ENCODE measurements at regions not wholly inside any gene's neighbourhood (a gene's known extent, or its start where the extent isn't known, plus 50 kb on each side); places are given as distances from the start of the nearest gene placed in this dataset.

- Histone ChIP-seq H3F3A (ENCODE audit: control insufficient read depth, insufficient read depth) (no peaks in the 10 kb centered on the region), H3K4me3 (ENCODE audit: low read length) (no peak overlapping the region), H3K79me2 (ENCODE audit: control insufficient read depth, low read length) (no peaks in the 10 kb centered on the region), H3K36me3 (ENCODE audit: control insufficient read depth, low read length) (no peaks in the 10 kb centered on the region), H3K9me3 (ENCODE audit: control insufficient read depth, insufficient read depth, low read length) (peaks cover 21% of the 10 kb centered on the region; the same call in 1 of the 2 replicates), H3K27ac (ENCODE audit: low read depth, low read length) (no peak overlapping the region), H3K4me2 (ENCODE audit: low read length) (no peak overlapping the region), H4K20me1 (ENCODE audit: control insufficient read depth, insufficient read depth, low read depth, low read length) (no peaks in the 10 kb centered on the region), H3K4me1 (ENCODE audit: control insufficient read depth, low read length) (no peaks in the 10 kb centered on the region), H3K9me2 (replicated peaks; ENCODE audit: control insufficient read depth, low read length) (no peaks in the 10 kb centered on the region), H3K27me3 (ENCODE audit: control insufficient read depth, low read length) (no peaks in the 10 kb centered on the region)
- TF ChIP-seq, protein P1, sequence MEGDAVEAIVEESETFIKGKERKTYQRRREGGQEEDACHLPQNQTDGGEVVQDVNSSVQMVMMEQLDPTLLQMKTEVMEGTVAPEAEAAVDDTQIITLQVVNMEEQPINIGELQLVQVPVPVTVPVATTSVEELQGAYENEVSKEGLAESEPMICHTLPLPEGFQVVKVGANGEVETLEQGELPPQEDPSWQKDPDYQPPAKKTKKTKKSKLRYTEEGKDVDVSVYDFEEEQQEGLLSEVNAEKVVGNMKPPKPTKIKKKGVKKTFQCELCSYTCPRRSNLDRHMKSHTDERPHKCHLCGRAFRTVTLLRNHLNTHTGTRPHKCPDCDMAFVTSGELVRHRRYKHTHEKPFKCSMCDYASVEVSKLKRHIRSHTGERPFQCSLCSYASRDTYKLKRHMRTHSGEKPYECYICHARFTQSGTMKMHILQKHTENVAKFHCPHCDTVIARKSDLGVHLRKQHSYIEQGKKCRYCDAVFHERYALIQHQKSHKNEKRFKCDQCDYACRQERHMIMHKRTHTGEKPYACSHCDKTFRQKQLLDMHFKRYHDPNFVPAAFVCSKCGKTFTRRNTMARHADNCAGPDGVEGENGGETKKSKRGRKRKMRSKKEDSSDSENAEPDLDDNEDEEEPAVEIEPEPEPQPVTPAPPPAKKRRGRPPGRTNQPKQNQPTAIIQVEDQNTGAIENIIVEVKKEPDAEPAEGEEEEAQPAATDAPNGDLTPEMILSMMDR (IDR thresholded peaks at IDR 0.05; ENCODE audit: low read depth, low read length, poor library complexity, severe bottlenecking) = no peak
- no peak for TF ChIP-seq EZH2phosphoT487 (IDR thresholded peaks at IDR 0.05; ENCODE audit: borderline replicate concordance, low read length)
Observed at GRCh38 chr16:35749253-35750141, 2290.1 kb downstream of the TP53TG3F start.

DNA sequence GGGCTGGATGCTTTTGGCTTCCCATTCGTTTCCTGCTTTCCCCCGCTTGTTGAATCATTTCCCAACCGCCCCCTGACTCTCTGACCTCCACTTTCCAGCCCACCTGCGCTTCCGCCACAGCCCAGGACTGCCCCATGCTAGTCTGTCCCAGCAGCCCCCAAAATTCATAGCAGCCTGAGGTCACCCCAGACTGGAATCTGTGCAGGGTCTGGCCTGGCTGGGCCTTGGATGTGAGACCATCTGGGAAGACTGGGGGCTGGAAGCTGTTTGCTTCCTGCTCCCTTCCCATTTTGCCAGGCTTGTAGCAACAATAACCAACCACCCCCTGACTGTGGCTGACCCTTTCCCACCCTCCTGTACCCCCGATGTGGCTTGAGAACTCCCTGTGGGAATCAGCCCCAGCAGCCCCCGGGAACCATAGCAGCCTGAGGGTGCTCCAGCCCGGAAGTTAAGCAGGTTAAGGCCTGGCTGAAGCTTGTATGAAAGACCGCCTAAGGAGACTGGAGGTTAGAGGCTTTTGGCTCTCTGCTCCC lies 2290.8 kb downstream of the TP53TG3F start:
- no peak overlapping the region for H3K4me3 ChIP-seq (ENCODE audit: low read length)
- no peaks in the 10 kb centered on the region for H3K4me1 ChIP-seq (ENCODE audit: control insufficient read depth, low read length)
- no peak overlapping the region for H3K27ac ChIP-seq (ENCODE audit: low read depth, low read length)
- no peaks in the 10 kb centered on the region for H4K20me1 ChIP-seq (ENCODE audit: control insufficient read depth, insufficient read depth, low read depth, low read length)
- H3K27me3 ChIP-seq (ENCODE audit: control insufficient read depth, low read length) = no peaks in the 10 kb centered on the region
- H3F3A ChIP-seq (ENCODE audit: control insufficient read depth, insufficient read depth) = no peaks in the 10 kb centered on the region
- peaks cover 21% of the 10 kb centered on the region; the same call in 1 of the 2 replicates for H3K9me3 ChIP-seq (ENCODE audit: control insufficient read depth, insufficient read depth, low read length)
- no peak overlapping the region for H3K4me2 ChIP-seq (ENCODE audit: low read length)
- no peaks in the 10 kb centered on the region for H3K36me3 ChIP-seq (ENCODE audit: control insufficient read depth, low read length)
- H3K79me2 ChIP-seq (ENCODE audit: control insufficient read depth, low read length) = no peaks in the 10 kb centered on the region
- TF ChIP-seq, protein P1 (IDR thresholded peaks at IDR 0.05; ENCODE audit: low read depth, low read length, poor library complexity, severe bottlenecking) = no peak
- TF ChIP-seq EZH2phosphoT487 (IDR thresholded peaks at IDR 0.05; ENCODE audit: borderline replicate concordance, low read length) = no peak
- no peaks in the 10 kb centered on the region for H3K9me2 ChIP-seq (replicated peaks; ENCODE audit: control insufficient read depth, low read length)

DNA sequence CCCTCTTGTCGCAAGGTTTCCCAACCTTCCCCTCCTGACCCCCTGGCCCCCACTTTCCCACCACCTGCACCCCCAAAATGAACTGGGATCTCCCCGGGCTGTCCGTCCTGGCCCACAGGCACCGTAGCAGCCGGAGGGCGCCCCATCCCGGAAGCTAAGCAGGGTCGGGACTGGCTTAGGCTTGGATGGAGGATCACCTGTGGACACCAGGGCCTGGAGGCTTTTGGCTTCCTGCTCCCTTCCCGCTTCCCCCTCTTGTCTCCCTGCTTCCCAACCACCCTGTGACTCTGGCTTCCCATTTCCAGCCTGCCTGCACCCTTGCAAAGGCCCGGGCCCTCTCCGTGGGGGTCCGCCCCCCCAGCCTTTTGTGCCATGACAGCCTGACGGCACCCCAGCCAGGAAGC lies 2291.3 kb downstream of the TP53TG3F start:
- Histone ChIP-seq H3K4me1 (ENCODE audit: control insufficient read depth, low read length) (no peaks in the 10 kb centered on the region), H3K36me3 (ENCODE audit: control insufficient read depth, low read length) (no peaks in the 10 kb centered on the region), H3F3A (ENCODE audit: control insufficient read depth, insufficient read depth) (no peaks in the 10 kb centered on the region), H3K27ac (ENCODE audit: low read depth, low read length) (no peak overlapping the region), H3K4me3 (ENCODE audit: low read length) (no peak overlapping the region), H3K79me2 (ENCODE audit: control insufficient read depth, low read length) (no peaks in the 10 kb centered on the region), H4K20me1 (ENCODE audit: control insufficient read depth, insufficient read depth, low read depth, low read length) (no peaks in the 10 kb centered on the region), H3K4me2 (ENCODE audit: low read length) (no peak overlapping the region), H3K27me3 (ENCODE audit: control insufficient read depth, low read length) (no peaks in the 10 kb centered on the region), H3K9me2 (replicated peaks; ENCODE audit: control insufficient read depth, low read length) (no peaks in the 10 kb centered on the region), H3K9me3 (ENCODE audit: control insufficient read depth, insufficient read depth, low read length) (peaks cover 21% of the 10 kb centered on the region; the same call in 1 of the 2 replicates)
- TF ChIP-seq EZH2phosphoT487 (IDR thresholded peaks at IDR 0.05; ENCODE audit: borderline replicate concordance, low read length) = no peak
- TF ChIP-seq, protein P1 (IDR thresholded peaks at IDR 0.05; ENCODE audit: low read depth, low read length, poor library complexity, severe bottlenecking) = no peak

All from DOHH2 (cell line).